Urothelium cell line (cell line): ENCODE measurements at regions not wholly inside any gene's neighbourhood (a gene's known extent, or its start where the extent isn't known, plus 50 kb on each side); places are given as distances from the start of the nearest gene placed in this dataset.
A peak's percentile ranks its signal among the peaks of the same experiment; 100 is the strongest.

Experiments
- DNase-seq: peaks from one replicate; pipeline ENCODE4 v3.0.0; 2011; ENCODE audit warnings: low spot score, mixed read lengths
- FAIRE-seq: peaks from 2 replicates; lab custom pipeline; 2011; peaks lifted over from hg19 to GRCh38; lab: Jason Lieb, UNC

DNA sequence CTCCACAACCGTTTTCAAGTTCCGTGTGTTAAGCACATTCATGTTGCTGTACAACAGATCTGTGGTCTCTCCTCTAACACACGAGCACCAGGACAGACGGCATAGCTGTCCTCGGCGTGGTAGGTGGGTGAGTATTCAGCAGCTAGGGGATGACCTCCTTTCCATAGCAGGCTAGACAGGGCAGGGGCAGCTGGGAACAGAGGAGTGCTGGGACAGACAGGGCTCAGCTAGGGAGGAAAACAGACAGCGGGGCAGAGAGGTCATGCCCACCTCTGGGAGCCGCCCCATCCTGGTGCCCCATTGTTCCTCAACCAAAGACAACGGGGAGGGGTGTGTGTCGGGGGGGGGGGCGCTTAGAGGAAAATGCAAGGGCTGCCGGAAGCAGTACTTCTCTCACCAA, 271.5 kb upstream of the FOXQ1 start:
- FAIRE-seq = no peak
- no peak for DNase-seq

DNA sequence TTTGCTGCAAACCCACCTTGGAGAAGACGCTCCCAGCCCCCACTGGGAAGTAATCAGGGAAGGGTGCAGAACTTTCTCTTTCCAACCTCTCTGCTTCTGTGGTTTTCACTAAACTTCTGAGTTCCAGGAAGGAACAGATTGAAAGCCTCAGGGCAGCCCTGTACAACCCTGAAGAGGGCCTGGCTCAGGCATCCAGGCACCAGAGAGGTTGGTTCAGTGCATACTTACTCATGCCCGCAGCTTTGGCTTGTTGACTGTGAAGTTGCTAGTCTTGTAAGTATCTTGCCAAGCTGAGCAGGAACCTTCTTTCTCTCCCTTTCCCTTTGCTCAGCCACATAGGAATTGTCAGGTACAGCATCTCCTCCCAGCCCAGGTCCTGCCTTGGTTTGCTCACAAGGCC, 272.2 kb upstream of the FOXQ1 start:
- DNase-seq (no peak), FAIRE-seq (no peak)

DNA sequence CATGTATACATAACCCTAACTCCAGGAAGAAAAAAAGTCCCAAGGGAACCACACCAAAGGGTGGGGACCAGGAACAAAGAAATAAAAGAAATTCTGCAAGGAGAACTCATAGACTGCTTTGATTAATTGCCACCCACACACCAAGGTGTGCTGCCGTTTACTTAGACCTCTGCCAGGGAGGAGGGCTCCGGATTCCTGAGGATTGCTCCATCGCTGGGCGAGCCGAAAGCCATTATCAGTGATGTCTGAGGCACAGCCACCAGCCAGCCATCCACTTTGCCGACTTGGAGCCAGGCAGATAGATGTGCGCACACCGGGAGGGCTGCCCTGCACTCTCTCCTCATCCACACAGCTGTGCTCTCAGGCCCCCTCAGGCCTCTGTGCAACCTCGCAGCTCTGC, 272.7 kb upstream of the FOXQ1 start:
- FAIRE-seq = no peak
- peak; percentile 47 for DNase-seq

DNA sequence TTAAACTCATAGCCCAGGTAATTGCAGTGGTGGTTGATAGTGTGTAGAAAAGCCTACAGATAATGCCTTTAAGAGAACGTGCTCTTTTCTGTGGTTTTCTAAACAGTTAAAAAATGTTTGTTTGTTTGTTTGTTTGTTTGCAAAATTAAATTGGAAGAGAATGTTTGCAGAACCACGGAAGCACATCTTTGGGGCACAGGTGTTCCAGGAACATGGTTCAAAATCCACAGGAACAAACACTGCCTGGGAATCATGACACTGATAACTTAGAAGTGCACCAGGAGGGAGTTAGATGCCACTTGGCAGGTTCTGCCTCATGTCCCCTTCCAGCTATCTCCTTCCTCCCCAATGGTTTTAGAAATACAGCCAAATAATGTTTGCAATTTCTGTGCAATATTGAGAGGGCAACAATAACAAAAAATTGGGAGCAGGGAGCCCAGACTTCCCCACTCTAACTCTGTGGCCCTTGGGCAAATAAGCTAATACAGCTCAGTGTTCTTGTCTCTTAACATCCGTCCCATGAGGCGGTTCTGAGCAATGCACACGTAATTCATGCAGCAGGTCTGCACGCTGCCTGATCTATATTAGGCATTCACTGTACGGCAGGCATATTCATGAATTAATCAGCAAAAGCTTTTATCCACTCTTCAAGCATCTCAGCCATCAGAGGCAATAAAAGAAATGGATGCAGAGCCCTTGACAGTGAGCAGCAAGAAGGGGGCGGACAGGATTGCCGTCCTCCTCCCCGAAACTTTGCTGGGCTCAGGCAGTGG, 274.3 kb upstream of the FOXQ1 start:
- DNase-seq (no peak), FAIRE-seq (no peak)

DNA sequence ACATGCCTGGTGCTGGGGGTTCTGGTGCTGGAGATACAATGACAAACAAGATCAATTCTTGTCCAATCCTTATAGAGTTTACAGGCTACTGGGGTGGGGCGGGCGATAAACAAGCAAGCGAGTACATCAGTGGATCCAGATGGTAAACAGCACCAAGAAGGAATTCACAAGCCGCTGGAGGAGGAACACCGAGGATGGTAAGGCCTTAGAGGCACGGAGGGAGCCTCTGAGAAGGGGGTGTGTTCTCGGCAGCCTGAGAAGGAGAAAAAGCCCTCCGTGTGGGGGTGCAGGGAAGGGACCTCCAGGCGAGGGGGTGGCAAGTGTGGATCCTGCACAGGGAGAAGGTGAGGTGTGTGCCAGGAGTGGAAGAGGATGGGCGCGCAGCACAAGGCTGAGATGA, 276.5 kb upstream of the FOXQ1 start:
- FAIRE-seq (no peak), DNase-seq (no peak)

DNA sequence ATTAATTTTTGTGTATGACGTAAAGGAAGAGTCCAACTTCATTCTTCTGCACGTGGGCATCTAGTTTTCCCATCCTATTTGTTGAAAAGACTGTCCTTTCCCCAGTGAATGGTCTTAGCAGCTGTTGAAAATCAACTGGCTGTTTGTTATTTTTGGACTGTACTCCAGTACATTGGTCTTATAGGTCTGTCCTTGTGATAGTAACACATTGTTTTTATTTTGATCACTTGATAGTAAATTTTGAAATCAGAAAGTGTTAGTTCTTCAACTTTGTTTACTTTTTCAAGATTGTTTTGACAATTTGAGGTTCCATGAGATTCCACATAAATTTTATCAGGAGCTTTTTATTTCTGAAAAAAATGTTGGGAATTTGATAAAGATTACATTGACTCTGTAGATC, 280.2 kb upstream of the FOXQ1 start:
- FAIRE-seq (no peak), DNase-seq (no peak)

DNA sequence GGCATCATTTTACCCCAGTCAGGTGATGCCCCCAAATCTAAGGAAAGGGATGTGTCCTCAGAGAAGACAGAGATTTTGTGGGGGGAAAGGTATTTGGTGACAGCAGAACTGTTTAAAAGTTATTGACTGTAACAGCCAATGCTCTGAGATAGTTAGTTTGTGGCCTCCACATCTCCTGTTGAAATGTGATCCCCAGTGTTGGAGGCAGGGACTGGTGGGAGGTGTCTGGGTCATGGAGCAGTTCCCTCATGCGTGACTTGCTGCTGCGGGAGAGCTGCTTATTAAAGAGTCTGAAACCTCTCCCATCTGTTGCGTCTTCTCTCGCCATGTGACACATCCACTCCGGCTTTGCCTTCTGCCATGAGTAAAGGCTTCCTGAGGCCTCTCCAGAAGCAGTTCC, 282.8 kb upstream of the FOXQ1 start:
- no peak for DNase-seq
- no peak for FAIRE-seq

DNA sequence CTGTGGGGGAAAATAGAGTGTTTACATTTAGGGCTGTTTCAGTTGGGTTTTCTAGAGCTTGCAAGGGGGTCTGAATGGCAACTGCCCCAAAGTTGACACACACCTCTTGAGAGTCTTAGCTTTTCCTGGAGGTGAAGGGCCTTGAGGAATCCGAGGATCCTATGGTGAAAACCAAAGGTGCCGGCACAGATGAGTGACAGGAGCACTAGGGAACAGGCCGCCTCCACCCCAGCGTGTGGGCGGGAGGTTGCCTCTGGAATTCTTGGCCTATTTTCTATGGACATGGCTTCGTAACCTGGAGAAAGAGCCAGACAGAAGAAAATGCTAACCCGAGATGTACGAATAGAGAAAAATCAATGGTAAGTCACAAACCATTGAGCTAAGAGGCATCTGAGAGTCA, 283.2 kb upstream of the FOXQ1 start:
- no peak for DNase-seq
- FAIRE-seq = no peak

DNA sequence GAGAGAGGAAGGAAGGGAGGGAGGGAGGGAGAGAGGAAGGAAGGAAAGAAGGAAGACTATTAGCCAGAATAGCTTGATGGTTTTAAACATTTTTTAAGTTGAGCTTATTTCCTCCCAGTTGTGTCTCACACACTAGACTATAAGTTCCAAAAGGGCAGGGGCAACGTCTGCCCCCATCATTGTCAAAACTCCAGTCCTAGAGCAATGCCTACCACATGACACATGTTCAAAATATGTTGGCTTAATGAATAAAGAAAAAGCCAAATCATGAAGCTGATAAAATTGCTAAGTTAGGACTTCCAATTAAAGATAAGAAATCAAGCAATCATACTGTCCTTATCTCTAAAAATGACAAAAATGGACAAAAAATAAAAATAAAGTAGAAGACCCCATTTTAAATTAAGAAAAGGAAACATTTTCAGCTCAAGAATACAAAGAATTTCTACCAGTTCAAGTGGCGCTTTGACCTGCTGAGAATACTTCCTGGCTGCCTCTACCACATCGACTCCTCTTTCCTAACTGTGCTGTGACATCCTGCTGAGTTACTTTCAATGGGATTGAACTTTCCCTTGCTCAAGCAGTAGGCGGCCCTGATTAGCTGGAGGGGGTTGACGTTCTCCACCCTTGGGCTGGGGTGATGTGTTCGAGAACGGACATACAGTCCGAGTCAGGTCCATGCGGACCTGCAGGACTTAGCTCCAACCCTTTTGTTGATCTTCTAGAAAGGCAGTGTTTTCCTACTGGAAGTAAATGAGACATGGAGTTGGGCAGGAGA, 283.9 kb upstream of the FOXQ1 start:
- DNase-seq = no peak

DNA sequence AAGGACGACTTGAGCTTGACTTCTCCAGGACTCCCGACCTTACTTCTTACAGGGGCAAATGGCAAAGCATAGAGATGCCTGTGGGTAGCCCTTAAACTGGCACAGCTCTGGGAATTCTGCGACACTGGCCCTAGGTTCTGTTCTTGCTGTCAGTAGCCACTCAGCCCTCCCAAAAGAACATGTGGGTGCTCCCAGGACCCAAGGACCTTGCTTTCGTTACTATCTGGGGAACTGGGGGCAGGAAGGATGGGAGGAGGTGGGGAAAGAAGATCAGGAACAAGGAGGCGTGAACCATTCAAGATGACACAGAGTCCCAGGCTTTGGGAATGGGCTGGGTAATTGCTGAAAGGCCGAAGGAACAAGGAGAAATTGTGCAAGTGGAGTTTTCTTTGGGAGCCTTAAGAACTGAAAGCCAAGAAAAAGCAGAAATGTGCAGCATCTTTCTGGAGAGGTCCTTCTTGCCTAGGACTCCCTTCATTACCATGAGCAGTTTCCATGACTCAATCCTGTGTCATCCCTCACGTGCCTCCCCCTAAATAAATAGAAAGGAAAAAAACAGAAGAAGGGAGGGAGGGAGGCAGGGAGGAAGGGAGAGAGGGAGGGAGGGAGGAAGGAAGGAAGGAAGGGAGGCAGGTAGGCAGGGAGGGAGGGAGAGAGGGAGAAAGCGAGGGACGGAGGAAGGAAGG, 284.6 kb upstream of the FOXQ1 start:
- FAIRE-seq = no peak
- DNase-seq = peak; percentile 28

More for the DNA sequence above, 283.9 kb upstream of the FOXQ1 start:
- FAIRE-seq = no peak

DNA sequence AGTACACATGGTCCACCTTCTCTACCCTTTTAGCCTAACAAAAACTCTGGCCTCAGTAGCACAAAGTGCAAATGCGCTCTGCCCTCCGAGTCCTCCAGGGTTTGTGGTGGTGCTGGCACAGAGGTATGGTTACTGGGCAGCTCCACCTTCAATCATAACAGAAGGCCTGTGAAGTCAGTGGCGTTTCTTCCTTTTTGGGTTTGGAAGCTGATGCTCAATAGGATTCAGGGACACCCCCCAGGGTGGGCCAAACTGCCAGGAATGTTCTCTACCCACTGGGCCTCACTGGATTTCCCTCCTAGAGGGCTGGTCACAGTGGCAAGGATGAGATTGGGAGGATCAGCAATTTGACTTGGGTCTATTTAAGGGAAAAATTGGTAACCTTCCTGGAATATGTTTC, 286.1 kb upstream of the FOXQ1 start:
- DNase-seq (no peak), FAIRE-seq (no peak)

DNA sequence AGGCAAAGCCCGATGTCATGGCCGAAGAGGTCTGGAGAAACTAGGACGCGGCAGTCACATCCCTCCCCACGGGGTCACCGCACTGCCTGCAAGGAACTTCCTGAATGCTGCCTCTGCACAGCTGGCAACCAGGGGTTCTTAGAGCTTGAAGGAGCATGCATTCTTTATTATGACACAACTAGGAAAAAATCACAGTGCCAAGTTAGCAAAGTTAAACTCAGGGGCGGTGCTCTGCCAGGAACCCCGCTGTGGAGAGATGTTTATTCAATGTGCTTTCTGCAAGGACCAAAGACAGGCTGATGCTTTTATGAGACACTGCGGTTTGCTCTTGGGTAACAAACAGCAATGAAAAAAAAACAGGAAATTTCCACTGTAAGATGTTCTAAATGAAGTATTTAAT, 287.3 kb upstream of the FOXQ1 start:
- DNase-seq = peak; percentile 60
- no peak for FAIRE-seq

DNA sequence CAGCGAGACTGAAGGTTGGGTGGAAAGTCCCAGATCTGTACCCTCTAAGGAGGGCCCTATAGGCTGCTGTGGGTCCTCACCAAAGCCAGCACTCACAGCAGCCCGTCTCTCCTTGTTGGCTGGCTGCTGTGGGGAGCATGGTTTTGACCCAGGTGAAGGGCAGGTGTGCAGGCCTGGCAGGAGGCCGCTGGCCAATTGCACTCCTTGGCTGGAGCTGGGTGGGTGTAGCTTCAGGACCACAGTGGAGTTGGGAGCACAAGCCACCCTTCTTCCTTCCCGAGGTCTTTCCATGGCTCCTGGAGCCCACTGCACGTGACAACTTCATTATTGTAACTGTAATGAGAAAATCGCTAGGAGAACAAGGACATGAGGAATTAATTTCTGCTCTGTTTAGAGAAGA, 287.7 kb upstream of the FOXQ1 start:
- FAIRE-seq = no peak
- no peak for DNase-seq

DNA sequence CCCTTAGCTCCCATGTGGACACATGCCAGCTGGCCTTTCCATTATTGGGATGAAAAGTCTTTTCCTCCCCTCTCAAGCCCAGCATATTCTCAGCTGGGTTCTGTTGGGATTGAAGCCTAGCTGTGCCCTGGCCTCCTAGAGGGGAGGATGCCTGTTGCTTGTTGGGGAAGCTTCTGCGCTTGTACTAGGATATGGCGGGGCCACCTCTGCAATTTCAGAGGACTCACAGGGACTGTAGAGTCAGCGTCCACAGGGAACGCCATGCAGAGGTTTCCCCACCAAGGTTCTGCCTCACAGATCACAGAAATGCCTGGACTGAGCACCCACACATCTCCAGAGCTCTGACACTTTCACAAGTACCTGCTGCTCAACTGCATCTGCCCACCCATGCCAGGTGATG, 288.7 kb upstream of the FOXQ1 start:
- FAIRE-seq (no peak), DNase-seq (no peak)

DNA sequence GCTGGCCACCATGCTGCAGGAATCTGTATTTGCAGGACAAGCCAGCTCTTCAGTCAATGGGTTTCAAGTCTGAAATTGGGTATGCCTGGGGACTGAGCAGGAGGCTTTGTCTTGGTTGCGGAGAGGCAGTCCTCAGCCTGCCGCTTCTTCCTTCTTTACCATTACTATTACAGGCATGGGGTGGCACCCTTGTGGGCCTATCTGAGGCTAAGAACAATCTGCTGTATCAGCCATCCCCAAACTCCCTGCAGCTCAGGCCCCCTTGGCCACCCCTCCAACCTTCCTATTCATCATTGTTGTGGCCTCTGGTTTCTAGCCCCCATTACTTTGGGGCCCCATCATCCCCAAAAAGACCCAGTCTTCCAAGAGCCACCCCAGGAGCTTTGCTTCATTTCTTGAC, 289.2 kb upstream of the FOXQ1 start:
- FAIRE-seq (no peak), DNase-seq (no peak)

DNA sequence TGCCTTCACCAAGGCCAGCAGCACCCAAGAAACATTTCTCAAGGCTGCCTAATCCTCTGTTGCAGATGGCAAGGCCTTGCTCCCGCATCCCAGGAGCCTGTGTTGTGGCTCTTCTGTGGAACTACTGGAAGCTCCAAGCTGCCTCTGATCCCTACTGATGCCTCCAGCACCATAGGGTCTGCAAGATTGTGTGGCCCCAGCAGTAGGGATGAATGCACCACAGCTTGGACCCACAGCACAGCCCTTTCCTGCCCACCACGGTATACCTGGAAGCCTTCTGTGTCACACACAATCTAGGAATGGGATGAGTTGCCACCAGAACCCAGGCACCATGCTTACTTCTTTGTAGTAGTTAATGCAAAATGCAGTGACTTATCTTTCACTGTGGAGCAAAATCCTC, 291.1 kb upstream of the FOXQ1 start:
- FAIRE-seq = no peak
- no peak for DNase-seq

DNA sequence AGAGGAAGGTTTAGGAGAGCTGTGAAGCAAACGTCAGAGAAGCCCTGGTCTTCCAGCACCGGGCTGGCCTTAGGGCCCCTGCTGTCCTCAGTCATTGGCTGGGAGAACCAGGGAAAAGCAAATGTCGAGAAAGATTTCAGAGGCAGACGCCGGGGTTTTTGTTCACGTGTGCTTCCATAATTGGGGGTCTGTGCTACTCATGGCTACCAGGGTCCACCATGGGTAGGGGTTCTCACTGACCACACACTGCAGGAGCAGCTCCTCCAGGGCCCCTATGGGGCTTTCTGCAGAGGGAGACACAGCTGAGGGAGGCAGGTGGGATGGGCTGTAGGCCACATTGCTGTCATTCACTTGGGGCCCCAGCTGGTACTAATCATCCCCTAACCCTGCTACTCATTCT, 291.8 kb upstream of the FOXQ1 start:
- DNase-seq = no peak
- no peak for FAIRE-seq

DNA sequence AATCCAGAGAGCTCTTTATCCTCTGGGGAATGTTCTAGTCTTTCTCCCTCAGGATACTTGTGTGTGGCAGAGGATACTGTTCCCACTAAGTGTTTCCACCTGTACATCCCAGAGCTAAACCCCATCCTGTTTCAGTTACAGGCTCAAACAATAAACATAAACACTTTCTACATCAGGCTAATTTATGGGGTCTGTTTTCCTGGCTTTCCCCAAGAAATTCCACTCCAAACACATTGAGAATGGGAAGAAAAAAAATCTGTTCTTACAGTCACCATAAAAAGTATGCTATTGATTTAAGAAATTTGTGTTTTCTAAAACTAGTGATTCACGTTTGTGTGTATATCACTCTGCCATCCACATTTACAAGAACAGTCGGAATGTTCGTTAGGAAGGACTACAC, 293.9 kb upstream of the FOXQ1 start:
- FAIRE-seq (no peak), DNase-seq (no peak)

DNA sequence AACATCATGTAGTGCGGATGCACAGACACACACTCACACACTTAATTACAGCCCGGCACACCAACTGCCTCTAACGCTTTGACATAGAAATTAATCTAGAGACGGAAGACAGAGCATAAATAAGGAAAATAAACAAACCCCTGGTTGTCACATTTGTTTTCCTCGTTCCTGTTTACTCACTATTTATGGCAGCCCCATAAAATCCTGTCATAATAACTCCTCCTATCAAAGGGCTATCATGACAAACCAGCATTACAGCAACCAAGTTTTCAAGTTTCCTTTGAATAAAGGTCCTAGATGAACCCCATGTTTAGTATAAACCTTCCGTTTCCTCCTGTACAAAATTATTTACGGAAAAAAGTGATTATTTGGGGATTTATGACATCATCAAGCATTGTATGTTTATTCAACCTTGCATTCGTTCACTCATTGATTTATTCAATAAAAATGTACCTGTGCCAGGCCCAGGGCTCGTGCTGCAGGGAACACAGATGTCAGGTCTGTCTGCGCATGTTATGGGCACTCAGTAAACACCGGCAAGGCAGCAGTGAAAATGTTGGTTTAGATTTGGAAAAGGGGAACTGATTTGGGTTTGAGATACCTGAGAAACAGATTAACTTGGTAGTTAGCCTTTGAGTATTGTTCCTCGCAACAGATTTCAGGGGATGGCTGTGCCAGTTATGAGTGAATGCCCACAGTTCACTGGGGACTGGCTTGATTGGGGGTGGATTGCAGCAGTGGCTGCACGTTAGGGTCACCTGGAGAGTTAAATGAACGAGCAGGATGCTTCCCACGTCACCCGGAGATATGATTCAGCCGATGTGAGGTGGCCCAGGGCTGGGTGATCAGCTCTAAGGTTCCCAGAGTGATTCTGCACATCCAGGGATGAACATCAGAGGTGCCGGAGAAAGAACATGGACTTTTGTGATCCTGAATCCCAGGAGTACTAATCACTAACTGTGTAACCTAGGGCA, 295.3 kb upstream of the FOXQ1 start:
- DNase-seq (no peak), FAIRE-seq (no peak)

DNA sequence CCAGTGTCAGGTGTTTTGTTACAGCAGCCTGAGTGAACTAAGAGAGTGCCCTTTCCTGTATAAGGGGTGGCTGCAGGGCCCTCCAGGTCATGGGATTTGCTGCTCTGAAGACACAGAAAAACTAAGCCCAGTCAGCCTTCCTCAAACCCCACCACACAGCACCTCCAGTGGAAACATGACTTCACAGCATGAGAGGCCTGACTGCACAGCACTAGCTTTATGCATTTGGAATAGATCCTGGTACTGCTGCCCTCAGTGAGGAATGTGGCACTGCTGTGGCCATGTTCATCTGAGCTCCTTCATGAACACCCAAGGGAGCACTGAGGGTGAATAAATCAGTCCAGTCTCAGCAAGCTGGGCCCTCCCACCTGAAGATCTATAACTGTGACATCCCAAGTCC, 296.1 kb upstream of the FOXQ1 start:
- FAIRE-seq (no peak), DNase-seq (no peak)

DNA sequence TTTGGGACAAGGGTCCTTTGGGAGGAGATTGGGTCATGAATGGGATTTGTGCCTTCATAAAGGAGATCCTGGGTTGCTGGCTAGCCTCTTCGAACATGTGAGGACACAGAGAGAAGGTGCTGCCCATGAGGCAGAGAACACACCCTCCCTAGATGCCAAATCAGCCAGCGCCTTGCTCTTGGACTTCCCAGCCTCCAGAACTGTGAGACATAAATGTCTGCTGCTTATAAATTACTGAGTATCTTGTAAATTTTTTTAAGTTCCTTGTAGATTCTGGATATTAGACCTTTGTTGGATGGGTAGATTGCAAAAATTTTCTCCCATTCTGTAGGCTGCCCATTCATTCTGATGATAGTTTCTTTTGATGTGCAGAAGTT, 297.5 kb upstream of the FOXQ1 start:
- no peak for FAIRE-seq
- no peak for DNase-seq
